Heart left ventricle (tissue), 13 donors: ENCODE measurements at regions not wholly inside any gene's neighbourhood (a gene's known extent, or its start where the extent isn't known, plus 50 kb on each side); places are given as distances from the start of the nearest gene placed in this dataset.
"Not testable (repeated sequence)": the region's sequence is repeated elsewhere in the genome, so short reads cannot be mapped to it uniquely, and the experiment has no call there.

ENCODE experiments used
- POLR2A ChIP-seq, 2 donors: fragments of 450-650 bp; IDR thresholded peaks; one replicate each; pipeline ENCODE4 v1.6.1; 2017; ENCODE audit warnings: antibody characterized with exemption in 2 of 2, mild to moderate bottlenecking in 2 of 2, moderate library complexity in 2 of 2
- TF ChIP-seq, protein P1 (sequence below), 12 donors: fragments of 200-600 bp; sonication (generic) in 4 of 12; IDR thresholded peaks; one replicate each; pipeline versions ENCODE4 v1.5.0 to v1.8.0; 2018 to 2022; ENCODE audit warnings: antibody characterized with exemption in 12 of 12, mild to moderate bottlenecking in 5 of 12
- donor health status: ischemic (EF 13 %, LVEDD 7.1; RV severe dilation, severe dysfunction).
- donor health status: DM: no; HTN: yes; CAD: no.
- donor health status: DM: no; HTN: no; CAD: no.
- donor health status: ischemic (EF 25% LVEDD 6.9; RV normal size, moderate dysfunction).
- donor health status: ischemic (EF 25% LVEDD 5.7; RV mildly dilated, moderate dysfunction).
- donor health status: ischemic (EF 35%, LVEDD 5.7; RV mildly dilated, moderate dysfunction).
- donor health status: nonischemic (EF 11% LVEDD 7.7; RV severe dilation, severe dysfunction).
- donor health status: DM: yes; HTN: yes; CAD: no.
- donor health status: PGD.
- donor health status: ischemic (EF 29% LVEDD 5.4; RV normal size, mild dysfunction).
- donor health status: nonischemic (EF 23%, LVEDD 6.1; RV moderate dilation, normal function).

DNA sequence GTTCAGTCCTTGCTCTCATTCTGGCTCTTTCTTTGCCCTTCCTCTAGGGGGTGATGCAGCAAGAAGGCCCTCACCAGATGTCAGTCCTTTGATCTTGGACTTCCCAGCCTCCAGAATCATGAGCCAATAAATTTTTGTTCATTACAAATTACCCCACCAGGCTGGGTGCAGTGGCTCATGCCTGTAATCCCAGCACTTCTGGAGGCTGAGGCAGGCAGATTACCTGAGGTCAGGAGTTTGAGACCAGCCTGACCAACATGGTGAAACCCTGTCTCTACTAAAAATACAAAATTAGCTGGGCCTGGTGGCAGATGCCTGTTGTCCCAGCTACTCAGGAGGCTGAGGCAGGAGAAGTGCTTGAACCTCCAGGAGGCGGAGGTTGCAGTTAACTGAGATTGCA is 106.3 kb upstream of the TRPM1 start:
- TF ChIP-seq, protein P1, sequence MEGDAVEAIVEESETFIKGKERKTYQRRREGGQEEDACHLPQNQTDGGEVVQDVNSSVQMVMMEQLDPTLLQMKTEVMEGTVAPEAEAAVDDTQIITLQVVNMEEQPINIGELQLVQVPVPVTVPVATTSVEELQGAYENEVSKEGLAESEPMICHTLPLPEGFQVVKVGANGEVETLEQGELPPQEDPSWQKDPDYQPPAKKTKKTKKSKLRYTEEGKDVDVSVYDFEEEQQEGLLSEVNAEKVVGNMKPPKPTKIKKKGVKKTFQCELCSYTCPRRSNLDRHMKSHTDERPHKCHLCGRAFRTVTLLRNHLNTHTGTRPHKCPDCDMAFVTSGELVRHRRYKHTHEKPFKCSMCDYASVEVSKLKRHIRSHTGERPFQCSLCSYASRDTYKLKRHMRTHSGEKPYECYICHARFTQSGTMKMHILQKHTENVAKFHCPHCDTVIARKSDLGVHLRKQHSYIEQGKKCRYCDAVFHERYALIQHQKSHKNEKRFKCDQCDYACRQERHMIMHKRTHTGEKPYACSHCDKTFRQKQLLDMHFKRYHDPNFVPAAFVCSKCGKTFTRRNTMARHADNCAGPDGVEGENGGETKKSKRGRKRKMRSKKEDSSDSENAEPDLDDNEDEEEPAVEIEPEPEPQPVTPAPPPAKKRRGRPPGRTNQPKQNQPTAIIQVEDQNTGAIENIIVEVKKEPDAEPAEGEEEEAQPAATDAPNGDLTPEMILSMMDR (IDR thresholded peaks at IDR 0.05) = not testable (repeated sequence)
- not testable (repeated sequence) for TF ChIP-seq POLR2A (IDR thresholded peaks at IDR 0.05)
